GM12878 (cell line): ENCODE measurements at regions not wholly inside any gene's neighbourhood (a gene's known extent, or its start where the extent isn't known, plus 50 kb on each side); places are given as distances from the start of the nearest gene placed in this dataset.

ENCODE experiments used
- ATAC-seq: fragments of 200-7000 bp; cut with Tn5 transposase; 3 replicates; pipeline ENCODE4 v1.9.1; 2020; ENCODE audit warnings: mild to moderate bottlenecking, moderate library complexity
- BruUV-seq: library from RNA; stranded (reverse); fragments of 400-500 nt; replicated peaks from 2 replicates; lab custom pipeline; 2021; lab: Mats Ljungman, UMichigan
- CTCF ChIA-PET: fragments of 300-600 bp; sonication (Branson Sonifier 250); formaldehyde crosslinking; extraction: SDS; loops from one replicate; lab custom pipeline; 2021; ENCODE audit warnings: inconsistent platforms; lab: Yijun Ruan, JAX
- POLR2A ChIA-PET: fragments of 350-600 bp; formaldehyde crosslinking; extraction: SDS; loops from one replicate; lab custom pipeline; 2021; ENCODE audit warnings: inconsistent platforms; lab: Charles Lee
- RAD21 ChIA-PET: fragments of 300-600 bp; sonication (Branson Sonifier 250); formaldehyde crosslinking; loops from one replicate; lab custom pipeline; 2023; ENCODE audit warnings: antibody characterized with exemption; ENCODE audit not compliant: unreplicated experiment; lab: Charles Lee
- SMC1A ChIA-PET: fragments of 300-600 bp; sonication (Branson Sonifier 250); formaldehyde crosslinking; loops from one replicate; lab custom pipeline; 2023; ENCODE audit not compliant: unreplicated experiment, uncharacterized antibody; lab: Charles Lee
- DNase-seq: peaks from one replicate; pipeline ENCODE4 v3.0.0-alpha.2; 2011; ENCODE audit warnings: low read depth, low spot score
- FAIRE-seq: peaks from 3 replicates; lab custom pipeline; 2011; peaks lifted over from hg19 to GRCh38; lab: Jason Lieb, UNC
- H2AFZ ChIP-seq: 2 replicates; pipeline ENCODE4 v1.6.0; 2011; ENCODE audit warnings: low read depth, low read length, control low read depth; ENCODE audit not compliant: control insufficient read depth
- H3K27ac ChIP-seq: 2 replicates; pipeline ENCODE4 v1.5.1; 2011; ENCODE audit warnings: control low read depth; ENCODE audit not compliant: control insufficient read depth, insufficient read depth
- H3K27me3 ChIP-seq, 2 experiments: replicated peaks in 1 of 2; 2 replicates each; pipeline versions ENCODE4 v1.6.0 to v1.6.1; 2011; ENCODE audit warnings: low read length in 1 of 2; ENCODE audit not compliant: control insufficient read depth in 2 of 2, insufficient read depth in 2 of 2
- H3K36me3 ChIP-seq, 2 experiments: 2 replicates each; pipeline ENCODE4 v1.5.1; 2011; ENCODE audit warnings: low read length in 1 of 2; ENCODE audit not compliant: control insufficient read depth in 2 of 2, insufficient read depth in 2 of 2
- H3K4me1 ChIP-seq: 2 replicates; pipeline ENCODE4 v1.6.1; 2011; ENCODE audit warnings: mild to moderate bottlenecking, low read length, moderate library complexity, mixed read lengths; ENCODE audit not compliant: control insufficient read depth, insufficient read depth
- H3K4me2 ChIP-seq: 2 replicates; pipeline ENCODE4 v1.6.0; 2011; ENCODE audit warnings: control low read depth; ENCODE audit not compliant: control insufficient read depth, insufficient read depth
- H3K4me3 ChIP-seq: fragments of 200-600 bp; sonication (generic); 2 replicates; pipeline ENCODE4 v1.5.1; 2016
- H3K79me2 ChIP-seq: 2 replicates; pipeline ENCODE4 v1.6.0; 2011; ENCODE audit warnings: low read length; ENCODE audit not compliant: control insufficient read depth, insufficient read depth
- H3K9ac ChIP-seq: 2 replicates; pipeline ENCODE4 v1.8.0; 2011; ENCODE audit warnings: low read length, control low read depth, mixed read lengths; ENCODE audit not compliant: control insufficient read depth, insufficient read depth
- H3K9me3 ChIP-seq: replicated peaks from 3 replicates; pipeline ENCODE4 v1.5.1; 2011; ENCODE audit warnings: mild to moderate bottlenecking, low read length; ENCODE audit not compliant: control insufficient read depth, insufficient read depth
- H4K20me1 ChIP-seq: 2 replicates; pipeline ENCODE4 v1.6.0; 2011; ENCODE audit not compliant: control insufficient read depth, insufficient read depth
- RELB ChIP-seq: fragments of 450-650 bp; IDR thresholded peaks from 2 replicates; pipeline ENCODE4 v1.6.1; 2017; ENCODE audit warnings: low read depth, mild to moderate bottlenecking, moderate library complexity
- REST ChIP-seq: IDR thresholded peaks from 2 replicates; pipeline ENCODE4 v1.6.1; 2012; ENCODE audit warnings: mild to moderate bottlenecking, low read depth, low read length
- SKIL ChIP-seq: fragments of 450-650 bp; IDR thresholded peaks from 2 replicates; pipeline ENCODE4 v1.6.1; 2017; ENCODE audit warnings: mild to moderate bottlenecking, low read depth, inconsistent platforms; ENCODE audit not compliant: poor library complexity, severe bottlenecking
- WGBS: methylation state at CpG from one replicate; pipeline ENCODE4 v1.1.6; 2016; ENCODE audit warnings: low lambda C conversion rate; ENCODE audit not compliant: insufficient replicate concordance, insufficient coverage; ENCODE audit errors: missing lambda C conversion rate; 5-methylcytosine and 5-hydroxymethylcytosine counted together
- in situ Hi-C: fragments of 300-500 bp; cut with MboI; formaldehyde crosslinking; loops from 9 replicates; pipeline ENCODE4 v1.14.3; 2018; ENCODE audit warnings: mixed read lengths
- intact Hi-C: fragments of 100-400 bp; cut with micrococcal nuclease; formaldehyde crosslinking; loops from one replicate; pipeline ENCODE4 v1.14.2; 2022; ENCODE audit not compliant: unreplicated experiment

GRCh38 chr6:156110249-156110648 is 654.6 kb upstream of the NOX3 start (continued):
- TF ChIP-seq RELB, result no peak

GRCh38 chr6:156109713-156110112 is 654.1 kb upstream of the NOX3 start:
- DNase-seq (no peak), FAIRE-seq (no peak), ATAC-seq (no peak)
- TF ChIP-seq REST (peak; percentile 63), SKIL (no peak)
- ChIA-PET POLR2A (no interaction called here), SMC1A (interaction anchor here (1.8 kb wide), 1 partner anchor 14 kb away, joined by 6 read pairs; no protein-coding TSS in a partner anchor), RAD21 (no interaction called here), CTCF (no interaction called here)
- no peaks in the 10 kb centered on the region for H3K4me1 ChIP-seq
- in situ Hi-C loops, result no loop called here
- no peaks in the 10 kb centered on the region for H4K20me1 ChIP-seq
- whole genome bisulfite sequencing, result 6% methylated on average over 1 of the region's 1 CpG
- no peak overlapping the region for H3K4me2 ChIP-seq
- no peaks in the 10 kb centered on the region for H3K9me3 ChIP-seq
- no peak overlapping the region for H3K27ac ChIP-seq
- no peak overlapping the region for H3K4me3 ChIP-seq
- H3K9ac ChIP-seq, result no peak overlapping the region
- H2AFZ ChIP-seq, result no peak overlapping the region
- no TSS peak for BruUV-seq
- intact Hi-C loops, result no loop called here
- H3K36me3 ChIP-seq, result no peaks in the 10 kb centered on the region
- no peaks in the 10 kb centered on the region for H3K79me2 ChIP-seq
- no peaks in the 10 kb centered on the region for H3K27me3 ChIP-seq
